Adrenal gland (tissue), 5 donors: ENCODE measurements at regions not wholly inside any gene's neighbourhood (a gene's known extent, or its start where the extent isn't known, plus 50 kb on each side); places are given as distances from the start of the nearest gene placed in this dataset.

ENCODE experiments used
- CTCF ChIP-seq, 6 experiments: fragments of 450-650 bp in 4 of 6; fragments of 200-600 bp in 2 of 6; sonication (generic) in 1 of 6; IDR thresholded peaks; 1 replicate in 5 of 6; 2 replicates in 1 of 6; pipeline versions ENCODE4 v1.5.1 to v1.8.0; 2016 to 2021; ENCODE audit warnings: antibody characterized with exemption in 6 of 6, mild to moderate bottlenecking in 2 of 6, moderate library complexity in 1 of 6
- POLR2A ChIP-seq, 2 donors: fragments of 450-650 bp; IDR thresholded peaks; one replicate each; pipeline ENCODE4 v1.6.1; 2017; ENCODE audit warnings: antibody characterized with exemption in 2 of 2, mild to moderate bottlenecking in 2 of 2, moderate library complexity in 1 of 2
- donor health status: DM: no; HTN: no; CAD: no.

GRCh38 chr2:52463457-52463856 is 1304.1 kb upstream of the CHAC2 start:
- TF ChIP-seq CTCF (IDR thresholded peaks at IDR 0.05) (no peak), POLR2A (IDR thresholded peaks at IDR 0.05) (no peak)
